ENCODE measurements at regions not wholly inside any gene's neighbourhood (a gene's known extent, or its start where the extent isn't known, plus 50 kb on each side); places are given as distances from the start of the nearest gene placed in this dataset.

DNA sequence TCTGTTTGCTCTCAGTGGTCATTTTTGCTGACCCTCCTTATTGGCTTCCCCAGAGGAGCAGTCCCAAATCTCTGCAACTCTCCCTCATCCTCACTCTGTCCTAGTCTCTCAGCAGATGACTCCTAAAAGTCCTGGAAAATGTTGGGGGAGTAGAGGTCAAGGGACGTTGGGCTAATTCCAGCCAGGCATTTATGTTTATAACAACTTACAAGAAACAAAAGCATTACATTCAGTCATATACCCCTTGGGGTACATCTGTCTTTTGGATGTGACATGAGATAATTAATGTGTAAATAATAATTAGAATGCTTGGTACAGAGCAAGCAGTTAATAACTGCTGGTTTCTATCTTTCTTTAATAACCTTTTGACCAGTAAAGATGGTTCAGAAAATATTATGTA is 176.2 kb downstream of the YTHDC2 start:
- Histone ChIP-seq H3K36me3 (no peaks in the 10 kb centered on the region), H3K27me3 (peaks cover 0 to 6% (median 4%) of the 10 kb centered on the region in 3 donors), H3K4me3 (no peak overlapping the region), H3K4me1 (no peaks in the 10 kb centered on the region), H3K27ac (no peak overlapping the region), H3K9me3 (no peaks in the 10 kb centered on the region)
- no peak for TF ChIP-seq POLR2A (IDR thresholded peaks at IDR 0.05)
- TF ChIP-seq, protein P1, sequence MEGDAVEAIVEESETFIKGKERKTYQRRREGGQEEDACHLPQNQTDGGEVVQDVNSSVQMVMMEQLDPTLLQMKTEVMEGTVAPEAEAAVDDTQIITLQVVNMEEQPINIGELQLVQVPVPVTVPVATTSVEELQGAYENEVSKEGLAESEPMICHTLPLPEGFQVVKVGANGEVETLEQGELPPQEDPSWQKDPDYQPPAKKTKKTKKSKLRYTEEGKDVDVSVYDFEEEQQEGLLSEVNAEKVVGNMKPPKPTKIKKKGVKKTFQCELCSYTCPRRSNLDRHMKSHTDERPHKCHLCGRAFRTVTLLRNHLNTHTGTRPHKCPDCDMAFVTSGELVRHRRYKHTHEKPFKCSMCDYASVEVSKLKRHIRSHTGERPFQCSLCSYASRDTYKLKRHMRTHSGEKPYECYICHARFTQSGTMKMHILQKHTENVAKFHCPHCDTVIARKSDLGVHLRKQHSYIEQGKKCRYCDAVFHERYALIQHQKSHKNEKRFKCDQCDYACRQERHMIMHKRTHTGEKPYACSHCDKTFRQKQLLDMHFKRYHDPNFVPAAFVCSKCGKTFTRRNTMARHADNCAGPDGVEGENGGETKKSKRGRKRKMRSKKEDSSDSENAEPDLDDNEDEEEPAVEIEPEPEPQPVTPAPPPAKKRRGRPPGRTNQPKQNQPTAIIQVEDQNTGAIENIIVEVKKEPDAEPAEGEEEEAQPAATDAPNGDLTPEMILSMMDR (IDR thresholded peaks at IDR 0.05 in 4 of 5, conservative IDR thresholded peaks at IDR 0.05 in 1 of 5), result no peak
- intact Hi-C loops (cut with DNase I; ENCODE audit: low total_unique reads), result no loop called here
- DNase-seq (no peak), ATAC-seq (no peak)
- in situ Hi-C loops (cut with MboI; ENCODE audit: low sequenced_read_pairs in 4 of 4), result loop anchor here in 3 of 4 donors (10.0 to 25.0 kb wide), 2 partner anchors 755 to 773 kb away; no protein-coding TSS in a partner anchor

DNA sequence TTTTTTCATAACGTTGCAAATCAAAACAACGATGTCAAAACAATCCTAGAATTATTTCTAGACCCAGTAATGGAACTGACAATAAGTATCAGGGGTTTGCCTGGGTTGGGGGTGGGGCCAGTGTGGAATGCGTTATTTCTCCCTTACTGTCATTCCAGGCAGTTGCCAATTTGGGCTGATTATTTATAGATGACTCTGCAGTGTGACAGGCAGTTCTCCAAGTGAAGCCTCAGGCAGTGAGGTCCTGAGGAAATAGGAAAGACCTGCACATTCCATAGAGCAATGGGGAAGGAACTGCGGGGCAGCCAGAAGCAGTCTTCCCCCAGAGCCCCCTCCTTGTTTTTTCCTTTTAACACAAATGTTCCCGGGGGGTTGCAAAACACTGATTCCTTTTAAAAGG is 179.0 kb downstream of the YTHDC2 start:
- in situ Hi-C loops (cut with MboI; ENCODE audit: low sequenced_read_pairs in 4 of 4) (loop anchor here in 3 of 4 donors (10.0 to 25.0 kb wide), 2 partner anchors 752 to 770 kb away; no protein-coding TSS in a partner anchor), intact Hi-C loops (cut with DNase I; ENCODE audit: low total_unique reads) (no loop called here)
- Histone ChIP-seq H3K36me3 (no peaks in the 10 kb centered on the region), H3K9me3 (no peaks in the 10 kb centered on the region), H3K4me1 (no peaks in the 10 kb centered on the region), H3K27ac (no peak overlapping the region), H3K27me3 (peaks cover 0 to 9% (median 6%) of the 10 kb centered on the region in 3 donors), H3K4me3 (no peak overlapping the region)
- ATAC-seq (no peak), DNase-seq (no peak)
- TF ChIP-seq, protein P1 (IDR thresholded peaks at IDR 0.05 in 4 of 5, conservative IDR thresholded peaks at IDR 0.05 in 1 of 5), result no peak
- TF ChIP-seq POLR2A (IDR thresholded peaks at IDR 0.05), result no peak

DNA sequence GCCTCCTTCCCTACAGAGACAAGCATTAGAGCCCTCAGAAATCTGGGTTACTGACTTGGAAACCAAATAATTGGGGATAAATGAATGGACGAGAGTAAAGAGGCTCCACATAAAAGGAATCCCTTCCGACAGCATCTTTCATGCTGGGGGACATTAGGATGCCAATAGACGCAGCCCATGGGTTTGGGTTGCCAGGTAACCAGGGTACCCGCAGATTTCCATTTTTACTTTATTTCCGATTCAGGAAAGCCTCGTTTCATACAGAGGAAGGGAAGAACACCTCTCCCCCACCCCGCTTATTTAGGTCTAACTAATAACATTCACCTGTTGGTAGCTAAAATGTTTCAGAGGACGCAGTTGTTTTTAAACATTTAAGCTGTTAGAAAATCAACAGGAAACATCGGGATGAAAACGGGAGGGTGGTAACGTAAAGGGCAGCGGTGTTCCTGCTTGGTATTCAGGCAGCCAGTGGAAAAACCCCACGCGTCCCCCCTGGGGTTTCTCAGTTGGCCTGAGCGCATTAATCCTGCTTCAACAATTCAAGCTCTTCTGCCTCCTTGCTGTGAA is 179.5 kb downstream of the YTHDC2 start:
- DNase-seq, result no peak

DNA sequence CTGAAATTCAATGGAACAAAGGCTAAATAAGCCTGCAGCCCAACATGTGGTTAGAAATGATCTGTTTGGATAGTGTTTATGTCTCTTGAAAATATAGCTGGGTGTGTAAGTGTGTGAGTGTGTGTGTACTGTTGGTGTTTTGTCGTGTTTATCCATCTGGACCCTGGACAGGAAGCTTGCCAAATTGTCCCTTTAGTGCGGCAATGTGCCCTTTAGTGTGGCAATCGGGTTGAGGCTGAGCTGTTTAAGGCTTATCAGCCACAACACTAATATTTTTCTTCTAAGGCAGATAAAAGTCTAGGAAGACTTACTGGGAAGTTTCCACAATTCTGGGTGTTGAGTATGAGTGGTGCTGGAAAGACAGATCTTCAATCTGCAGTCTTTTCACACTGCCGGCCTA is 180.2 kb downstream of the YTHDC2 start:
- Histone ChIP-seq H3K4me1 (no peaks in the 10 kb centered on the region), H3K27me3 (peaks cover 0 to 9% (median 6%) of the 10 kb centered on the region in 3 donors), H3K27ac (no peak overlapping the region), H3K36me3 (no peaks in the 10 kb centered on the region), H3K4me3 (no peak overlapping the region), H3K9me3 (no peaks in the 10 kb centered on the region)
- TF ChIP-seq, protein P1 (IDR thresholded peaks at IDR 0.05 in 4 of 5, conservative IDR thresholded peaks at IDR 0.05 in 1 of 5), result no peak
- no peak for TF ChIP-seq POLR2A (IDR thresholded peaks at IDR 0.05)
- ATAC-seq, result no peak
- no peak for DNase-seq
- intact Hi-C loops (cut with DNase I; ENCODE audit: low total_unique reads), result no loop called here
- in situ Hi-C loops (cut with MboI; ENCODE audit: low sequenced_read_pairs in 4 of 4), result loop anchor here in 3 of 4 donors (10.0 to 25.0 kb wide), 2 partner anchors 751 to 769 kb away; no protein-coding TSS in a partner anchor

More for the DNA sequence above, 179.5 kb downstream of the YTHDC2 start:
- H3K36me3 ChIP-seq, result no peaks in the 10 kb centered on the region
- ATAC-seq, result no peak
- no peak for TF ChIP-seq POLR2A (IDR thresholded peaks at IDR 0.05)
- TF ChIP-seq, protein P1 (IDR thresholded peaks at IDR 0.05 in 4 of 5, conservative IDR thresholded peaks at IDR 0.05 in 1 of 5), result no peak
- no peaks in the 10 kb centered on the region for H3K9me3 ChIP-seq
- H3K4me1 ChIP-seq, result no peaks in the 10 kb centered on the region
- in situ Hi-C loops (cut with MboI; ENCODE audit: low sequenced_read_pairs in 4 of 4) (loop anchor here in 3 of 4 donors (10.0 to 25.0 kb wide), 2 partner anchors 752 to 769 kb away; no protein-coding TSS in a partner anchor), intact Hi-C loops (cut with DNase I; ENCODE audit: low total_unique reads) (no loop called here)
- H3K4me3 ChIP-seq, result no peak overlapping the region
- peaks cover 0 to 9% (median 6%) of the 10 kb centered on the region in 3 donors for H3K27me3 ChIP-seq
- no peak overlapping the region for H3K27ac ChIP-seq
